Ishikawa (cell line): ENCODE measurements at regions not wholly inside any gene's neighbourhood (a gene's known extent, or its start where the extent isn't known, plus 50 kb on each side); places are given as distances from the start of the nearest gene placed in this dataset.

Experiments used
- FOXM1 ChIP-seq: IDR thresholded peaks from 2 replicates; pipeline ENCODE4 v1.6.1; 2012; ENCODE audit warnings: low read depth, borderline replicate concordance
- RAD21 ChIP-seq: IDR thresholded peaks from 2 replicates; pipeline ENCODE4 v1.6.1; 2012; ENCODE audit warnings: low read depth
- TCF12 ChIP-seq: IDR thresholded peaks from 2 replicates; pipeline ENCODE4 v1.6.1; 2012; ENCODE audit warnings: low read depth

GRCh38 chr3:107977221-107978130, 113.4 kb downstream of the CD47 start:
- TF ChIP-seq TCF12 = no peak
- TF ChIP-seq RAD21 = no peak
- TF ChIP-seq FOXM1 = no peak
